SK-N-MC (cell line): ENCODE measurements at regions not wholly inside any gene's neighbourhood (a gene's known extent, or its start where the extent isn't known, plus 50 kb on each side); places are given as distances from the start of the nearest gene placed in this dataset.

Experiments
- DNase-seq: peaks from one replicate; pipeline ENCODE4 v3.0.0-alpha.2; 2011; ENCODE audit warnings: low read depth, low spot score
- H3K27ac ChIP-seq: fragments of 200-600 bp; sonication (generic); 2 replicates; pipeline ENCODE4 v1.5.1; 2016; ENCODE audit warnings: mixed run types
- H3K36me3 ChIP-seq: fragments of 200-600 bp; sonication (generic); 2 replicates; pipeline ENCODE4 v1.6.1; 2017; ENCODE audit warnings: antibody characterized with exemption, low read length, mixed read lengths; ENCODE audit not compliant: insufficient read depth
- H3K4me3 ChIP-seq: fragments of 200-600 bp; sonication (generic); 2 replicates; pipeline ENCODE4 v1.5.1; 2016
- H3K9ac ChIP-seq: fragments of 200-600 bp; sonication (generic); 2 replicates; pipeline ENCODE4 v1.8.0; 2017; ENCODE audit warnings: mixed run types, mixed read lengths; ENCODE audit not compliant: insufficient read length
- H3K9me3 ChIP-seq: fragments of 200-600 bp; sonication (generic); 2 replicates; pipeline ENCODE4 v1.6.1; 2017; ENCODE audit warnings: low read depth, mild to moderate bottlenecking, antibody characterized with exemption, low read length, moderate library complexity, mixed read lengths
- EZH2 ChIP-seq: fragments of 200-600 bp; sonication (generic); IDR thresholded peaks from one replicate; pipeline ENCODE4 v1.6.1; 2017; ENCODE audit warnings: antibody characterized with exemption
- FOXP2 ChIP-seq: optimal IDR thresholded peaks from 2 replicates; pipeline ENCODE3; 2011; ENCODE audit warnings: mild to moderate bottlenecking, moderate library complexity; ENCODE audit not compliant: insufficient read depth; ENCODE audit errors: extremely low read length, control extremely low read depth
- POLR2AphosphoS5 ChIP-seq: IDR thresholded peaks from 2 replicates; pipeline ENCODE4 v1.6.1; 2012; ENCODE audit warnings: mild to moderate bottlenecking, low read depth, low read length, borderline replicate concordance

GRCh38 chr1:70509996-70510876 lies 99.2 kb downstream of the CTH start:
- TF ChIP-seq EZH2 (no peak), FOXP2 (no peak), POLR2AphosphoS5 (no peak; the same call in 1 of the 2 replicates)
- Histone ChIP-seq H3K9ac (no peak overlapping the region), H3K9me3 (no peaks in the 10 kb centered on the region), H3K36me3 (no peaks in the 10 kb centered on the region), H3K27ac (peak overlapping the region; percentile 61), H3K4me3 (peak overlapping the region; percentile 52)
- peak; percentile 95 for DNase-seq

GRCh38 chr1:70517444-70517843 lies 106.4 kb downstream of the CTH start:
- Histone ChIP-seq H3K4me3 (no peak overlapping the region), H3K27ac (no peak overlapping the region), H3K9me3 (no peaks in the 10 kb centered on the region; the same call in 1 of the 2 replicates), H3K9ac (no peak overlapping the region), H3K36me3 (no peaks in the 10 kb centered on the region)
- no peak for TF ChIP-seq FOXP2
- no peak for TF ChIP-seq EZH2
- TF ChIP-seq POLR2AphosphoS5: no peak
- DNase-seq: no peak

- Histone ChIP-seq H3K9ac (no peak overlapping the region), H3K27ac (no peak overlapping the region), H3K36me3 (no peaks in the 10 kb centered on the region), H3K9me3 (no peaks in the 10 kb centered on the region; the same call in 1 of the 2 replicates), H3K4me3 (no peak overlapping the region)
- no peak for DNase-seq
- no peak for TF ChIP-seq POLR2AphosphoS5
- no peak for TF ChIP-seq FOXP2
- TF ChIP-seq EZH2: no peak
Observed at GRCh38 chr1:70518106-70518505, 107.0 kb downstream of the CTH start.

GRCh38 chr1:70528590-70529333 lies 117.7 kb downstream of the CTH start:
- Histone ChIP-seq H3K27ac (peak overlapping the region; percentile 82), H3K9ac (no peak overlapping the region), H3K9me3 (no peaks in the 10 kb centered on the region), H3K36me3 (no peaks in the 10 kb centered on the region), H3K4me3 (peak overlapping the region; percentile 52)
- no peak for DNase-seq
- TF ChIP-seq FOXP2: peak; percentile 71
- 0 out of 2 replicates have a peak, but pooled peaks have one; percentile 21 for TF ChIP-seq POLR2AphosphoS5
- no peak for TF ChIP-seq EZH2

- Histone ChIP-seq H3K9ac (no peak overlapping the region), H3K4me3 (no peak overlapping the region), H3K27ac (no peak overlapping the region), H3K36me3 (no peaks in the 10 kb centered on the region), H3K9me3 (no peaks in the 10 kb centered on the region)
- TF ChIP-seq POLR2AphosphoS5 (no peak), FOXP2 (no peak), EZH2 (no peak)
- no peak for DNase-seq
Observed at GRCh38 chr1:70536708-70537366, 125.8 kb downstream of the CTH start.

- Histone ChIP-seq H3K9me3 (no peaks in the 10 kb centered on the region), H3K9ac (no peak overlapping the region), H3K36me3 (no peaks in the 10 kb centered on the region), H3K4me3 (no peak overlapping the region), H3K27ac (no peak overlapping the region)
- TF ChIP-seq POLR2AphosphoS5 (no peak), FOXP2 (no peak), EZH2 (no peak)
- DNase-seq: no peak
Observed at GRCh38 chr1:70537788-70538187, 126.7 kb downstream of the CTH start.

GRCh38 chr1:70542030-70542429 lies 131.0 kb downstream of the CTH start:
- DNase-seq: no peak
- H3K36me3 ChIP-seq: no peaks in the 10 kb centered on the region
- no peak overlapping the region for H3K9ac ChIP-seq

GRCh38 chr1:70542856-70543255 lies 131.8 kb downstream of the CTH start:
- TF ChIP-seq POLR2AphosphoS5 (no peak), FOXP2 (no peak), EZH2 (no peak)
- no peaks in the 10 kb centered on the region for H3K9me3 ChIP-seq
- no peak for DNase-seq
- no peak overlapping the region for H3K27ac ChIP-seq
- H3K9ac ChIP-seq: no peak overlapping the region
- no peak overlapping the region for H3K4me3 ChIP-seq
- no peaks in the 10 kb centered on the region for H3K36me3 ChIP-seq

More at GRCh38 chr1:70542030-70542429, 131.0 kb downstream of the CTH start:
- Histone ChIP-seq H3K27ac (no peak overlapping the region), H3K4me3 (no peak overlapping the region), H3K9me3 (no peaks in the 10 kb centered on the region)
- TF ChIP-seq POLR2AphosphoS5 (no peak), EZH2 (no peak), FOXP2 (no peak)
